ENCODE measurements at regions not wholly inside any gene's neighbourhood (a gene's known extent, or its start where the extent isn't known, plus 50 kb on each side); places are given as distances from the start of the nearest gene placed in this dataset.

DNA sequence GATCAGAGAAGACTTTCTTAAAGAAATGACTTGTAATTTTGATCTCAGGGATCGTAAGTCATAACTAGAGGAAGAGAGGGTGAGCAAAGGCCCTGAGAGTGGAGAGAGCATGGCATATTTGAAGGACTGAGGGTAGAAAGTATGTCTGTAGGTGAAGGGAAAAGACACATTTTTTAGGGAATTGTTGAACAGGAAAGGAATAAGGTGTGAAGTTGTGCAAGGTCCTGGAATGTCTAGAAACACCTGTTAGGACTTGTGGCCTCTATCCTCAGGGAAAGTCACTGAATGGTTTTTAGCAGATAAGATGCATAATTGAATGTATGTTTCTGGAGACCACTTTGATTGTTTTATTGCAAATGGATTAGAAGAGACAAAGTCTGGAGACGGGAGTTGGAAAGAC is 62.5 kb upstream of the ACTR3 start:
- H3K79me2 ChIP-seq (ENCODE audit: control insufficient read depth, insufficient read depth, low read length, poor library complexity), result no peaks in the 10 kb centered on the region
- no peak overlapping the region for H3K14ac ChIP-seq (ENCODE audit: low read length)
- DNase-seq, result peak; percentile 60 to 80
- no peak overlapping the region for H3K9ac ChIP-seq (ENCODE audit: low read length)
- H2BK120ac ChIP-seq (ENCODE audit: insufficient read depth, low read length, poor library complexity), result no peak overlapping the region
- H3K79me1 ChIP-seq (ENCODE audit: low read length), result no peaks in the 10 kb centered on the region
- H2BK5ac ChIP-seq (ENCODE audit: low read depth, low read length, poor library complexity), result no peak overlapping the region
- H2AFZ ChIP-seq (ENCODE audit: insufficient read depth, low read length, poor library complexity), result no peak overlapping the region
- no peak overlapping the region for H2AK5ac ChIP-seq (ENCODE audit: low read length)
- no peaks in the 10 kb centered on the region for H3K9me3 ChIP-seq (ENCODE audit: insufficient read depth, low read depth, low read length)
- no peak overlapping the region for H2BK12ac ChIP-seq (ENCODE audit: low read length)
- no CpG with 5 or more reads among the region's 2 CpGs for WGBS (ENCODE audit: extremely low coverage, insufficient coverage, insufficient read length)
- no peak overlapping the region for H3K4me3 ChIP-seq (ENCODE audit: low read depth, low read length)
- H3K18ac ChIP-seq (ENCODE audit: low read length), result no peak overlapping the region
- H3K4me2 ChIP-seq (ENCODE audit: low read length), result no peak overlapping the region
- no peak overlapping the region for H3K23ac ChIP-seq (ENCODE audit: low read length)
- peaks cover 3 to 4% of the 10 kb centered on the region in 2 experiments for H3K4me1 ChIP-seq (ENCODE audit: control insufficient read depth in 1 of 2, insufficient read depth in 2 of 2, low read length in 2 of 2)
- no peak overlapping the region for H4K91ac ChIP-seq (ENCODE audit: low read depth, low read length)
- H4K12ac ChIP-seq (ENCODE audit: low read depth, low read length), result no peak overlapping the region
- H3K27me3 ChIP-seq (ENCODE audit: insufficient read depth, low read length), result no peaks in the 10 kb centered on the region
- no peak overlapping the region for H4K8ac ChIP-seq (ENCODE audit: low read depth, low read length)
- no peaks in the 10 kb centered on the region for H3K36me3 ChIP-seq (ENCODE audit: control insufficient read depth in 1 of 2, insufficient read depth in 2 of 2, low read length in 2 of 2)
- no peak overlapping the region for H3K4ac ChIP-seq (ENCODE audit: low read depth, low read length)
- H3K27ac ChIP-seq (ENCODE audit: low read depth, low read length), result no peak overlapping the region

- Histone ChIP-seq H3K9ac (ENCODE audit: low read length) (no peak overlapping the region), H3K4me3 (ENCODE audit: low read depth, low read length) (no peak overlapping the region), H3K4me2 (ENCODE audit: low read length) (no peak overlapping the region), H3K79me2 (ENCODE audit: control insufficient read depth, insufficient read depth, low read length, poor library complexity) (no peaks in the 10 kb centered on the region), H2AK5ac (ENCODE audit: low read length) (no peak overlapping the region), H3K36me3 (ENCODE audit: control insufficient read depth in 1 of 2, insufficient read depth in 2 of 2, low read length in 2 of 2) (no peaks in the 10 kb centered on the region), H2AFZ (ENCODE audit: insufficient read depth, low read length, poor library complexity) (no peak overlapping the region), H4K12ac (ENCODE audit: low read depth, low read length) (no peak overlapping the region), H3K23ac (ENCODE audit: low read length) (no peak overlapping the region), H3K4me1 (ENCODE audit: control insufficient read depth in 1 of 2, insufficient read depth in 2 of 2, low read length in 2 of 2) (peaks cover 3 to 4% of the 10 kb centered on the region in 2 experiments), H2BK120ac (ENCODE audit: insufficient read depth, low read length, poor library complexity) (no peak overlapping the region), H3K4ac (ENCODE audit: low read depth, low read length) (no peak overlapping the region), H3K79me1 (ENCODE audit: low read length) (no peaks in the 10 kb centered on the region), H3K9me3 (ENCODE audit: insufficient read depth, low read depth, low read length) (no peaks in the 10 kb centered on the region), H3K18ac (ENCODE audit: low read length) (no peak overlapping the region), H2BK12ac (ENCODE audit: low read length) (no peak overlapping the region), H3K27me3 (ENCODE audit: insufficient read depth, low read length) (no peaks in the 10 kb centered on the region), H2BK5ac (ENCODE audit: low read depth, low read length, poor library complexity) (no peak overlapping the region), H4K91ac (ENCODE audit: low read depth, low read length) (no peak overlapping the region), H3K14ac (ENCODE audit: low read length) (no peak overlapping the region), H4K8ac (ENCODE audit: low read depth, low read length) (no peak overlapping the region), H3K27ac (ENCODE audit: low read depth, low read length) (no peak overlapping the region)
- WGBS (ENCODE audit: extremely low coverage, insufficient coverage, insufficient read length), result no CpG with 5 or more reads among the region's 4 CpGs
- peak; percentile 19 to 68 for DNase-seq
These were observed 63.3 kb upstream of the ACTR3 start for GRCh38 chr2:113826346-113827285.

DNA sequence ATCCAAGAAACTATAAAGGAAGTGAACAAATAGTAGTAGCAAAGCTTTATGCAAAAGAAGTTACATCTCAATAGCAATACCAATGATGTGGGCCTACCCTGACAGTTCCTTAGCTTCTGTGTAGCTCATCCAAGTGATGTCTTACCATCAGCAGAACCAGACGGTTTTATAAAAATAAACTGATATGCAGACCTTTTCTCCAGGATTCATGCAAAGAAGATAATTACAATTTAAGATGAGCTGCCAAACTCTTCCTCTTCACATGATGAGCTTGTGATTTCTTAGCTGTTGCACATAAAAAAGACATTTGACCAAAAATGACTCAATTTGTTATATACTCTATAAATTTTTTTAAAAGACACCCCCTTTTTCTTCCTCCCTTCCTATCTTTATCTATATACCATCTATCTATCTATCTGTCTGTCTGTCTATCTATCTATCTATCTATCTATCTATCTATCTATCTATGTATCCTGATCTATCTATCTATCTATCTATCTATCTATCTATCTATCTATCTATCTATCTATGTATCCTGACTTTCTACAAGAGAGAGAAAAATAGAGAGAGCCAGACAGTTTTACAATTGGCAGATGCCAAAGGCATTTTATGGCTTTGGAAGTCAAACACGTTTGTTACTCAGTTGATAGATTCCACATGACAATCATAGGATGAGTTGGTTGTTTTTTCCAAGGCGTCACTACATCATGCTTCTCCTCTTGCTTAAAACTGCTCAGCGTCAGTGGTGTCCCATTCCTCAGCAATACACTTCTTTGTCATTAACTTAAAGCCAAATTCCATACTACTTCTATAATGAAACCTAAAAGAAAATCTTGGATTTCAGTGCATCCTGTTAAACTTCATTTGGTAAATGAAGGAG is 65.9 kb upstream of the ACTR3 start:
- H3K18ac ChIP-seq (ENCODE audit: low read length), result no peak overlapping the region
- no peaks in the 10 kb centered on the region for H3K9me3 ChIP-seq (ENCODE audit: insufficient read depth, low read depth, low read length)
- H3K14ac ChIP-seq (ENCODE audit: low read length), result no peak overlapping the region
- H3K36me3 ChIP-seq (ENCODE audit: control insufficient read depth in 1 of 2, insufficient read depth in 2 of 2, low read length in 2 of 2), result no peaks in the 10 kb centered on the region
- H3K4me3 ChIP-seq (ENCODE audit: low read depth, low read length), result no peak overlapping the region
- H3K4me1 ChIP-seq (ENCODE audit: control insufficient read depth in 1 of 2, insufficient read depth in 2 of 2, low read length in 2 of 2), result peaks cover 3% of the 10 kb centered on the region in 2 experiments
- H4K12ac ChIP-seq (ENCODE audit: low read depth, low read length), result no peak overlapping the region
- H3K27me3 ChIP-seq (ENCODE audit: insufficient read depth, low read length), result no peaks in the 10 kb centered on the region
- H4K91ac ChIP-seq (ENCODE audit: low read depth, low read length), result no peak overlapping the region
- H4K8ac ChIP-seq (ENCODE audit: low read depth, low read length), result no peak overlapping the region
- no peak overlapping the region for H2AK5ac ChIP-seq (ENCODE audit: low read length)
- H3K4ac ChIP-seq (ENCODE audit: low read depth, low read length), result no peak overlapping the region
- H3K23ac ChIP-seq (ENCODE audit: low read length), result no peak overlapping the region
- H3K9ac ChIP-seq (ENCODE audit: low read length), result no peak overlapping the region
- no peak overlapping the region for H2BK120ac ChIP-seq (ENCODE audit: insufficient read depth, low read length, poor library complexity)
- no peak overlapping the region for H3K27ac ChIP-seq (ENCODE audit: low read depth, low read length)
- no peak overlapping the region for H2AFZ ChIP-seq (ENCODE audit: insufficient read depth, low read length, poor library complexity)
- peaks cover 2% of the 10 kb centered on the region for H3K79me1 ChIP-seq (ENCODE audit: low read length)
- no peak overlapping the region for H2BK5ac ChIP-seq (ENCODE audit: low read depth, low read length, poor library complexity)
- no CpG with 5 or more reads among the region's 4 CpGs for WGBS (ENCODE audit: extremely low coverage, insufficient coverage, insufficient read length)
- no peak overlapping the region for H3K4me2 ChIP-seq (ENCODE audit: low read length)
- no peak overlapping the region for H2BK12ac ChIP-seq (ENCODE audit: low read length)
- no peaks in the 10 kb centered on the region for H3K79me2 ChIP-seq (ENCODE audit: control insufficient read depth, insufficient read depth, low read length, poor library complexity)
- no peak for DNase-seq

GRCh38 chr2:113822087-113822815 is 65.8 kb upstream of the SLC35F5 start:
- Histone ChIP-seq H3K4ac (ENCODE audit: low read depth, low read length) (no peak overlapping the region), H3K14ac (ENCODE audit: low read length) (no peak overlapping the region), H3K23ac (ENCODE audit: low read length) (no peak overlapping the region), H3K4me3 (ENCODE audit: low read depth, low read length) (no peak overlapping the region), H3K36me3 (ENCODE audit: control insufficient read depth in 1 of 2, insufficient read depth in 2 of 2, low read length in 2 of 2) (no peaks in the 10 kb centered on the region), H2AFZ (ENCODE audit: insufficient read depth, low read length, poor library complexity) (no peak overlapping the region), H3K18ac (ENCODE audit: low read length) (no peak overlapping the region), H3K4me1 (ENCODE audit: control insufficient read depth in 1 of 2, insufficient read depth in 2 of 2, low read length in 2 of 2) (peaks cover 3 to 6% of the 10 kb centered on the region in 2 experiments), H2BK12ac (ENCODE audit: low read length) (no peak overlapping the region), H2BK120ac (ENCODE audit: insufficient read depth, low read length, poor library complexity) (no peak overlapping the region), H4K12ac (ENCODE audit: low read depth, low read length) (no peak overlapping the region), H2AK5ac (ENCODE audit: low read length) (no peak overlapping the region), H3K27me3 (ENCODE audit: insufficient read depth, low read length) (no peaks in the 10 kb centered on the region), H3K9ac (ENCODE audit: low read length) (no peak overlapping the region), H3K79me2 (ENCODE audit: control insufficient read depth, insufficient read depth, low read length, poor library complexity) (no peaks in the 10 kb centered on the region), H3K27ac (ENCODE audit: low read depth, low read length) (no peak overlapping the region), H3K9me3 (ENCODE audit: insufficient read depth, low read depth, low read length) (no peaks in the 10 kb centered on the region), H3K4me2 (ENCODE audit: low read length) (no peak overlapping the region), H2BK5ac (ENCODE audit: low read depth, low read length, poor library complexity) (no peak overlapping the region), H4K91ac (ENCODE audit: low read depth, low read length) (no peak overlapping the region), H4K8ac (ENCODE audit: low read depth, low read length) (no peak overlapping the region), H3K79me1 (ENCODE audit: low read length) (peaks cover 6% of the 10 kb centered on the region)
- no peak for DNase-seq
- no CpG with 5 or more reads among the region's 7 CpGs for WGBS (ENCODE audit: extremely low coverage, insufficient coverage, insufficient read length)

Data from trophoblast cell (in vitro differentiated cells and primary cell).